Gastroesophageal sphincter (tissue), 4 donors: ENCODE measurements at regions not wholly inside any gene's neighbourhood (a gene's known extent, or its start where the extent isn't known, plus 50 kb on each side); places are given as distances from the start of the nearest gene placed in this dataset.

ENCODE experiments used
- ATAC-seq: fragments of 150-250 bp; one replicate; pipeline ENCODE4 v1.9.1; 2016; ENCODE audit warnings: mild to moderate bottlenecking, moderate library complexity
- H3K27ac ChIP-seq, 4 donors: fragments of 200-600 bp; sonication (generic) in 3 of 4; 1 replicate in 3 of 4; 2 replicates in 1 of 4; pipeline ENCODE4 v1.5.1; 2016 to 2019
- H3K27me3 ChIP-seq: fragments of 200-600 bp; sonication (generic); one replicate; pipeline ENCODE4 v1.5.1; 2019
- H3K36me3 ChIP-seq, 2 donors: fragments of 200-600 bp; sonication (generic); one replicate each; pipeline ENCODE4 v1.5.1; 2019; ENCODE audit warnings: control low read depth in 1 of 2
- H3K4me1 ChIP-seq, 3 donors: fragments of 200-600 bp; sonication (generic); 1 replicate in 2 of 3; 2 replicates in 1 of 3; pipeline ENCODE4 v1.5.1; 2016 to 2019; ENCODE audit warnings: control low read depth in 2 of 3
- H3K4me3 ChIP-seq, 2 donors: fragments of 200-600 bp; sonication (generic); one replicate each; pipeline ENCODE4 v1.5.1; 2019; ENCODE audit warnings: mild to moderate bottlenecking in 1 of 2, moderate library complexity in 1 of 2
- H3K9me3 ChIP-seq, 3 donors: fragments of 200-600 bp; sonication (generic); one replicate each; pipeline ENCODE4 v1.5.1; 2017 to 2019; ENCODE audit warnings: control low read depth in 2 of 3
- CTCF ChIP-seq, 4 experiments: fragments of 200-600 bp in 2 of 4; fragments of 450-650 bp in 2 of 4; sonication (generic) in 1 of 4; IDR thresholded peaks; one replicate each; pipeline ENCODE4 v1.5.1; 2017 to 2019; ENCODE audit warnings: antibody characterized with exemption in 4 of 4, mild to moderate bottlenecking in 2 of 4, moderate library complexity in 2 of 4
- EP300 ChIP-seq: sonication (generic); formaldehyde crosslinking; IDR thresholded peaks from one replicate; pipeline ENCODE4 v1.6.1; 2017; ENCODE audit warnings: antibody characterized with exemption, mild to moderate bottlenecking
- POLR2A ChIP-seq, 2 donors: fragments of 450-650 bp; IDR thresholded peaks; one replicate each; pipeline ENCODE4 v1.6.1; 2017; ENCODE audit warnings: antibody characterized with exemption in 2 of 2, mild to moderate bottlenecking in 2 of 2, moderate library complexity in 1 of 2
- POLR2AphosphoS5 ChIP-seq: sonication (generic); formaldehyde crosslinking; IDR thresholded peaks from one replicate; pipeline ENCODE4 v1.6.1; 2017; ENCODE audit warnings: antibody characterized with exemption
- WGBS, 2 donors: methylation state at CpG; one replicate each; pipeline ENCODE4 v1.1.5; 2018; ENCODE audit warnings: low coverage in 1 of 2; 5-methylcytosine and 5-hydroxymethylcytosine counted together

GRCh38 chr5:13640270-13640669 is 304.2 kb downstream of the DNAH5 start:
- H3K9me3 ChIP-seq = no peaks in the 10 kb centered on the region
- H3K4me3 ChIP-seq = no peak overlapping the region
- no peak for ATAC-seq
- no peaks in the 10 kb centered on the region for H3K36me3 ChIP-seq
- H3K4me1 ChIP-seq = no peaks in the 10 kb centered on the region
- H3K27ac ChIP-seq = no peak overlapping the region
- TF ChIP-seq POLR2AphosphoS5 (no peak), POLR2A (IDR thresholded peaks at IDR 0.05) (no peak), CTCF (IDR thresholded peaks at IDR 0.05) (no peak), EP300 (no peak)
- H3K27me3 ChIP-seq = no peaks in the 10 kb centered on the region
- 59 to 64% methylated on average over 2 of the region's 2 CpGs for WGBS, 2 donors

- H3K9me3 ChIP-seq = no peaks in the 10 kb centered on the region
- 9 to 42% methylated on average over 1 of the region's 1 CpG for whole genome bisulfite sequencing, 2 donors
Observed at GRCh38 chr5:13632676-13633075, 311.8 kb downstream of the DNAH5 start.

GRCh38 chr5:13629218-13629617 is 315.3 kb downstream of the DNAH5 start:
- Histone ChIP-seq H3K9me3 (no peaks in the 10 kb centered on the region), H3K27ac (no peak overlapping the region), H3K27me3 (no peaks in the 10 kb centered on the region), H3K4me1 (no peaks in the 10 kb centered on the region), H3K36me3 (no peaks in the 10 kb centered on the region), H3K4me3 (no peak overlapping the region)
- WGBS, 2 donors = 74 to 75% methylated on average over 2 of the region's 2 CpGs
- no peak for ATAC-seq
- no peak for TF ChIP-seq CTCF (IDR thresholded peaks at IDR 0.05)
- no peak for TF ChIP-seq POLR2A (IDR thresholded peaks at IDR 0.05)
- TF ChIP-seq POLR2AphosphoS5 = no peak

More at GRCh38 chr5:13632676-13633075, 311.8 kb downstream of the DNAH5 start:
- no peak for ATAC-seq
- Histone ChIP-seq H3K27me3 (no peaks in the 10 kb centered on the region), H3K27ac (no peak overlapping the region), H3K36me3 (no peaks in the 10 kb centered on the region), H3K4me1 (no peaks in the 10 kb centered on the region), H3K4me3 (no peak overlapping the region)
- no peak for TF ChIP-seq EP300
- no peak for TF ChIP-seq CTCF (IDR thresholded peaks at IDR 0.05)
- TF ChIP-seq POLR2AphosphoS5 = no peak
- TF ChIP-seq POLR2A (IDR thresholded peaks at IDR 0.05) = no peak

- no peak overlapping the region for H3K4me3 ChIP-seq
- H3K27me3 ChIP-seq = no peaks in the 10 kb centered on the region
- no peak for ATAC-seq
- no peaks in the 10 kb centered on the region for H3K36me3 ChIP-seq
- H3K4me1 ChIP-seq = no peaks in the 10 kb centered on the region
- H3K9me3 ChIP-seq = no peaks in the 10 kb centered on the region
- 54 to 75% methylated on average over 3 of the region's 3 CpGs for WGBS, 2 donors
- no peak for TF ChIP-seq POLR2AphosphoS5
- no peak overlapping the region for H3K27ac ChIP-seq
Observed at GRCh38 chr5:13627673-13628454, 316.6 kb downstream of the DNAH5 start.

GRCh38 chr5:13625616-13626198 is 318.8 kb downstream of the DNAH5 start:
- no peaks in the 10 kb centered on the region for H3K4me1 ChIP-seq
- no peak overlapping the region for H3K4me3 ChIP-seq
- no peaks in the 10 kb centered on the region for H3K36me3 ChIP-seq
- 100% methylated on average over 1 of the region's 1 CpG for WGBS, 2 donors
- H3K9me3 ChIP-seq = no peaks in the 10 kb centered on the region
- no peak for TF ChIP-seq POLR2AphosphoS5
- no peak for TF ChIP-seq POLR2A (IDR thresholded peaks at IDR 0.05)
- TF ChIP-seq EP300 = no peak
- no peak for TF ChIP-seq CTCF (IDR thresholded peaks at IDR 0.05)
- H3K27ac ChIP-seq = no peak overlapping the region
- no peaks in the 10 kb centered on the region for H3K27me3 ChIP-seq
- ATAC-seq = no peak
